H1 (cell line): ENCODE measurements at regions not wholly inside any gene's neighbourhood (a gene's known extent, or its start where the extent isn't known, plus 50 kb on each side); places are given as distances from the start of the nearest gene placed in this dataset.

Source experiments
- CTCF ChIP-seq, 3 experiments: IDR thresholded peaks; 1 replicate in 2 of 3; 2 replicates in 1 of 3; pipeline versions ENCODE4 v1.5.1 to v1.6.1; 2011; ENCODE audit warnings: low read length in 3 of 3, mild to moderate bottlenecking in 3 of 3, inconsistent platforms in 2 of 3, low read depth in 1 of 3, moderate library complexity in 1 of 3; ENCODE audit not compliant: insufficient read depth in 1 of 3; ENCODE audit errors: control extremely low read depth in 1 of 3
- GABPA ChIP-seq: IDR thresholded peaks from 2 replicates; pipeline ENCODE4 v1.6.1; 2011; ENCODE audit warnings: mild to moderate bottlenecking, low read length, moderate library complexity, borderline replicate concordance; ENCODE audit not compliant: insufficient read depth

DNA sequence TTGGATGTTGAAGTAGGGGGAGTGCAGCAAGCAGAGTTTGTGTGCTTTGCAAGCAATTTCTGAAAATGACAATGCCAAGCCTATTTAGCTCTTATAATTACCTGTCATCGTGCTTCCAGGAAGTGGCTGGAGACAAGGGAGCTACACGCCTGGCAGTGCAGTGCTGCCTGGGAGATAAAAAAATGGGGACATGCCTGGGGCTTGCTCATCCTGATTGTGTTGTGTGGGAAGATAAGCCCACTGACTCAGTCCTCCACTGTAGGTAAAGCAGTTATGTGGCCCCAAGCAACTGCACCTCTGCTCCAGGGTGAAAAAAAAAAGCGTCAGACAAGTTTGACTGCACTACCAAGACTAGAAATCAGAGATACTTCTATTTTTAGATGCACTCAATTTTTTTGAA, 396.9 kb upstream of the NXPH2 start:
- no peak for TF ChIP-seq GABPA
- no peak for TF ChIP-seq CTCF (IDR thresholded peaks at IDR 0.05; ENCODE audit: control extremely low read depth in 1 of 3, insufficient read depth in 1 of 3, low read depth in 1 of 3, low read length in 3 of 3)
